GM12878 (cell line): ENCODE measurements at regions not wholly inside any gene's neighbourhood (a gene's known extent, or its start where the extent isn't known, plus 50 kb on each side); places are given as distances from the start of the nearest gene placed in this dataset.
A peak's percentile ranks its signal among the peaks of the same experiment; 100 is the strongest.

ENCODE experiments used
- ATAC-seq: fragments of 200-7000 bp; cut with Tn5 transposase; 3 replicates; pipeline ENCODE4 v1.9.1; 2020; ENCODE audit warnings: mild to moderate bottlenecking, moderate library complexity
- BruUV-seq: library from RNA; stranded (reverse); fragments of 400-500 nt; replicated peaks from 2 replicates; lab custom pipeline; 2021; lab: Mats Ljungman, UMichigan
- CTCF ChIA-PET: fragments of 300-600 bp; sonication (Branson Sonifier 250); formaldehyde crosslinking; extraction: SDS; loops from one replicate; lab custom pipeline; 2021; ENCODE audit warnings: inconsistent platforms; lab: Yijun Ruan, JAX
- POLR2A ChIA-PET: fragments of 350-600 bp; formaldehyde crosslinking; extraction: SDS; loops from one replicate; lab custom pipeline; 2021; ENCODE audit warnings: inconsistent platforms; lab: Charles Lee
- RAD21 ChIA-PET: fragments of 300-600 bp; sonication (Branson Sonifier 250); formaldehyde crosslinking; loops from one replicate; lab custom pipeline; 2023; ENCODE audit warnings: antibody characterized with exemption; ENCODE audit not compliant: unreplicated experiment; lab: Charles Lee
- SMC1A ChIA-PET: fragments of 300-600 bp; sonication (Branson Sonifier 250); formaldehyde crosslinking; loops from one replicate; lab custom pipeline; 2023; ENCODE audit not compliant: unreplicated experiment, uncharacterized antibody; lab: Charles Lee
- DNase-seq: peaks from one replicate; pipeline ENCODE4 v3.0.0-alpha.2; 2011; ENCODE audit warnings: low read depth, low spot score
- FAIRE-seq: peaks from 3 replicates; lab custom pipeline; 2011; peaks lifted over from hg19 to GRCh38; lab: Jason Lieb, UNC
- H2AFZ ChIP-seq: 2 replicates; pipeline ENCODE4 v1.6.0; 2011; ENCODE audit warnings: low read depth, low read length, control low read depth; ENCODE audit not compliant: control insufficient read depth
- H3K27ac ChIP-seq: 2 replicates; pipeline ENCODE4 v1.5.1; 2011; ENCODE audit warnings: control low read depth; ENCODE audit not compliant: control insufficient read depth, insufficient read depth
- H3K27me3 ChIP-seq, 2 experiments: replicated peaks in 1 of 2; 2 replicates each; pipeline versions ENCODE4 v1.6.0 to v1.6.1; 2011; ENCODE audit warnings: low read length in 1 of 2; ENCODE audit not compliant: control insufficient read depth in 2 of 2, insufficient read depth in 2 of 2
- H3K36me3 ChIP-seq, 2 experiments: 2 replicates each; pipeline ENCODE4 v1.5.1; 2011; ENCODE audit warnings: low read length in 1 of 2; ENCODE audit not compliant: control insufficient read depth in 2 of 2, insufficient read depth in 2 of 2
- H3K4me1 ChIP-seq: 2 replicates; pipeline ENCODE4 v1.6.1; 2011; ENCODE audit warnings: mild to moderate bottlenecking, low read length, moderate library complexity, mixed read lengths; ENCODE audit not compliant: control insufficient read depth, insufficient read depth
- H3K4me2 ChIP-seq: 2 replicates; pipeline ENCODE4 v1.6.0; 2011; ENCODE audit warnings: control low read depth; ENCODE audit not compliant: control insufficient read depth, insufficient read depth
- H3K4me3 ChIP-seq: fragments of 200-600 bp; sonication (generic); 2 replicates; pipeline ENCODE4 v1.5.1; 2016
- H3K79me2 ChIP-seq: 2 replicates; pipeline ENCODE4 v1.6.0; 2011; ENCODE audit warnings: low read length; ENCODE audit not compliant: control insufficient read depth, insufficient read depth
- H3K9ac ChIP-seq: 2 replicates; pipeline ENCODE4 v1.8.0; 2011; ENCODE audit warnings: low read length, control low read depth, mixed read lengths; ENCODE audit not compliant: control insufficient read depth, insufficient read depth
- H3K9me3 ChIP-seq: replicated peaks from 3 replicates; pipeline ENCODE4 v1.5.1; 2011; ENCODE audit warnings: mild to moderate bottlenecking, low read length; ENCODE audit not compliant: control insufficient read depth, insufficient read depth
- H4K20me1 ChIP-seq: 2 replicates; pipeline ENCODE4 v1.6.0; 2011; ENCODE audit not compliant: control insufficient read depth, insufficient read depth
- CTCF ChIP-seq, 3 experiments: IDR thresholded peaks in 2 of 3; conservative IDR thresholded peaks in 1 of 3; 2 replicates each; pipeline ENCODE4 v1.5.1; 2011; ENCODE audit warnings: low read depth in 3 of 3, low read length in 3 of 3, mild to moderate bottlenecking in 3 of 3, control low read depth in 2 of 3, moderate library complexity in 2 of 3, inconsistent platforms in 1 of 3, mixed read lengths in 1 of 3; ENCODE audit not compliant: control insufficient read depth in 2 of 3, insufficient read depth in 1 of 3; ENCODE audit errors: extremely low read depth in 1 of 3
- RFX5 ChIP-seq: IDR thresholded peaks from 2 replicates; pipeline ENCODE4 v1.6.1; 2011; ENCODE audit warnings: low read depth, low read length, improper control_type of control experiment
- WGBS: methylation state at CpG from one replicate; pipeline ENCODE4 v1.1.6; 2016; ENCODE audit warnings: low lambda C conversion rate; ENCODE audit not compliant: insufficient replicate concordance, insufficient coverage; ENCODE audit errors: missing lambda C conversion rate; 5-methylcytosine and 5-hydroxymethylcytosine counted together
- in situ Hi-C: fragments of 300-500 bp; cut with MboI; formaldehyde crosslinking; loops from 9 replicates; pipeline ENCODE4 v1.14.3; 2018; ENCODE audit warnings: mixed read lengths
- intact Hi-C: fragments of 100-400 bp; cut with micrococcal nuclease; formaldehyde crosslinking; loops from one replicate; pipeline ENCODE4 v1.14.2; 2022; ENCODE audit not compliant: unreplicated experiment
- TF ChIP-seq, protein P1 (sequence below): IDR thresholded peaks from 2 replicates; pipeline ENCODE4 v1.6.1; 2011; ENCODE audit warnings: borderline replicate concordance, low read depth, mild to moderate bottlenecking, moderate library complexity, low read length; ENCODE audit not compliant: insufficient read depth, poor library complexity, severe bottlenecking

- TF ChIP-seq CTCF (IDR thresholded peaks at IDR 0.05 in 2 of 3, conservative IDR thresholded peaks at IDR 0.05 in 1 of 3; ENCODE audit: control insufficient read depth in 2 of 3, extremely low read depth in 1 of 3, insufficient read depth in 1 of 3, low read depth in 3 of 3, low read length in 3 of 3) = no peak
Observed at GRCh38 chr17:79371984-79372383, 238.9 kb downstream of the RBFOX3 start (continued).

DNA sequence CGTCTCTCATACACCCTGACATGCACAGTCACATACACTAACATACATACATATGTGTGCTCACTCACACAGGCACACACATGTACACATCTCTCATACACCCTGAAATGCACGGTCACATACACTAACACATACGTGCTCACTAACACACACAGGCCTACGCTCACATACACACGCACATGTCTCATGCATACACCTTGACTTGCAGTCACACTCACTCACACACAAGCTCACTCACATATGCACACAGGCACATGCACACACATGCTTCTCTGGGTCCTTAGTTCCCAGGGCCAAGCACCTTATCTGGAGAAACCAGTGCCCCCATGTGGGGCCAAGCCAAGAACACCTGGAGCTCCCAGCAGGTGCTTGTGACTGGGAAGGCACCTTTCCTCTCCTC lies 240.3 kb downstream of the RBFOX3 start:
- no peak overlapping the region for H3K9ac ChIP-seq
- no peak for TF ChIP-seq RFX5
- TF ChIP-seq, protein P1, sequence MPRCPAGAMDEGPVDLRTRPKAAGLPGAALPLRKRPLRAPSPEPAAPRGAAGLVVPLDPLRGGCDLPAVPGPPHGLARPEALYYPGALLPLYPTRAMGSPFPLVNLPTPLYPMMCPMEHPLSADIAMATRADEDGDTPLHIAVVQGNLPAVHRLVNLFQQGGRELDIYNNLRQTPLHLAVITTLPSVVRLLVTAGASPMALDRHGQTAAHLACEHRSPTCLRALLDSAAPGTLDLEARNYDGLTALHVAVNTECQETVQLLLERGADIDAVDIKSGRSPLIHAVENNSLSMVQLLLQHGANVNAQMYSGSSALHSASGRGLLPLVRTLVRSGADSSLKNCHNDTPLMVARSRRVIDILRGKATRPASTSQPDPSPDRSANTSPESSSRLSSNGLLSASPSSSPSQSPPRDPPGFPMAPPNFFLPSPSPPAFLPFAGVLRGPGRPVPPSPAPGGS = peak; percentile 88
- no peak overlapping the region for H2AFZ ChIP-seq
- BruUV-seq = no TSS peak
- H4K20me1 ChIP-seq = no peaks in the 10 kb centered on the region
- H3K36me3 ChIP-seq = no peaks in the 10 kb centered on the region
- no peak for ATAC-seq
- H3K27ac ChIP-seq = no peak overlapping the region
- H3K79me2 ChIP-seq = no peaks in the 10 kb centered on the region
- no peak overlapping the region for H3K4me2 ChIP-seq
- H3K4me3 ChIP-seq = no peak overlapping the region
- intact Hi-C loops = no loop called here
- 56% methylated on average over 5 of the region's 5 CpGs for WGBS
- SMC1A ChIA-PET = no interaction called here
- H3K9me3 ChIP-seq = no peaks in the 10 kb centered on the region
- in situ Hi-C loops = no loop called here
- no peaks in the 10 kb centered on the region for H3K27me3 ChIP-seq
- CTCF ChIA-PET = no interaction called here
- RAD21 ChIA-PET = no interaction called here
- POLR2A ChIA-PET = no interaction called here
- H3K4me1 ChIP-seq = no peaks in the 10 kb centered on the region
- DNase-seq = no peak
- no peak for FAIRE-seq
